Right kidney (tissue), 1 donor: ENCODE measurements at regions not wholly inside any gene's neighbourhood (a gene's known extent, or its start where the extent isn't known, plus 50 kb on each side); places are given as distances from the start of the nearest gene placed in this dataset.
"Not testable (repeated sequence)": the region's sequence is repeated elsewhere in the genome, so short reads cannot be mapped to it uniquely, and the experiment has no call there.

Source experiments
- DNase-seq: peaks from one replicate; pipeline ENCODE4 v3.0.0-alpha.2; 2016

- DNase-seq, result no peak
Observed at GRCh38 chr10:117748058-117748457, 205.5 kb downstream of the EMX2 start.

- no peak for DNase-seq
Observed at GRCh38 chr10:117750616-117751015, 208.1 kb downstream of the EMX2 start.

GRCh38 chr10:117751259-117751658 is 208.7 kb downstream of the EMX2 start:
- DNase-seq, result no peak

GRCh38 chr10:117752103-117752502 is 209.6 kb downstream of the EMX2 start:
- no peak for DNase-seq

GRCh38 chr10:117754770-117755658 is 212.5 kb downstream of the EMX2 start:
- DNase-seq, result no peak

- DNase-seq, result no peak
Observed at GRCh38 chr10:117755659-117756014, 213.1 kb downstream of the EMX2 start.

GRCh38 chr10:117757086-117757720 is 214.7 kb downstream of the EMX2 start:
- DNase-seq, result no peak

GRCh38 chr10:117759266-117759665 is 216.7 kb downstream of the EMX2 start:
- DNase-seq, result no peak

- no peak for DNase-seq
Observed at GRCh38 chr10:117761695-117762094, 219.1 kb downstream of the EMX2 start.

GRCh38 chr10:117762126-117762818 is 219.7 kb downstream of the EMX2 start:
- DNase-seq, result no peak

- DNase-seq, result no peak
Observed at GRCh38 chr10:117762819-117763172, 220.2 kb downstream of the EMX2 start.

GRCh38 chr10:117763528-117763927 is 221.0 kb downstream of the EMX2 start:
- no peak for DNase-seq

- no peak for DNase-seq
Observed at GRCh38 chr10:117768333-117769042, 225.9 kb downstream of the EMX2 start.

- DNase-seq, result no peak
Observed at GRCh38 chr10:117775526-117775925, 233.0 kb downstream of the EMX2 start.

GRCh38 chr10:117777222-117777621 is 234.7 kb downstream of the EMX2 start:
- DNase-seq, result not testable (repeated sequence)

GRCh38 chr10:117778241-117778640 is 235.7 kb downstream of the EMX2 start:
- no peak for DNase-seq

GRCh38 chr10:117780411-117780810 is 237.9 kb downstream of the EMX2 start:
- no peak for DNase-seq

- no peak for DNase-seq
Observed at GRCh38 chr10:117781216-117781831, 238.8 kb downstream of the EMX2 start.

- DNase-seq, result no peak
Observed at GRCh38 chr10:117782276-117782675, 239.7 kb downstream of the EMX2 start.

- no peak for DNase-seq
Observed at GRCh38 chr10:117783698-117784395, 241.3 kb downstream of the EMX2 start.

GRCh38 chr10:117784776-117785175 is 242.2 kb downstream of the EMX2 start:
- DNase-seq, result no peak

- DNase-seq, result no peak
Observed at GRCh38 chr10:117788911-117789310, 246.4 kb downstream of the EMX2 start.
